Ectodermal cell (in vitro differentiated cells): ENCODE measurements at regions not wholly inside any gene's neighbourhood (a gene's known extent, or its start where the extent isn't known, plus 50 kb on each side); places are given as distances from the start of the nearest gene placed in this dataset.

Source experiments
- H3K27ac ChIP-seq: 2 replicates; pipeline ENCODE4 v1.7.0; 2013; ENCODE audit warnings: mild to moderate bottlenecking, low read depth, low read length; ENCODE audit not compliant: insufficient read depth, poor library complexity, severe bottlenecking
- H3K27me3 ChIP-seq: 2 replicates; pipeline ENCODE4 v1.7.0; 2013; ENCODE audit warnings: mild to moderate bottlenecking, low read length; ENCODE audit not compliant: insufficient read depth, control insufficient read depth, poor library complexity, severe bottlenecking
- H3K36me3 ChIP-seq: one replicate; pipeline ENCODE4 v1.7.0; 2013; ENCODE audit warnings: low read length; ENCODE audit not compliant: control insufficient read depth, insufficient read depth
- H3K4me1 ChIP-seq: one replicate; pipeline ENCODE4 v1.7.0; 2013; ENCODE audit warnings: low read length; ENCODE audit not compliant: control insufficient read depth, insufficient read depth
- H3K4me3 ChIP-seq: 2 replicates; pipeline ENCODE4 v1.7.0; 2013; ENCODE audit warnings: low read depth, low read length, control low read depth; ENCODE audit not compliant: insufficient read depth
- H3K9me3 ChIP-seq: 2 replicates; pipeline ENCODE4 v1.7.0; 2013; ENCODE audit warnings: mild to moderate bottlenecking, low read length, moderate library complexity; ENCODE audit not compliant: control insufficient read depth
- WGBS, 2 experiments: methylation state at CpG; one replicate each; pipeline ENCODE4 v1.1.7; 2013; ENCODE audit warnings: missing lambda C conversion rate in 2 of 2; 5-methylcytosine and 5-hydroxymethylcytosine counted together

- Histone ChIP-seq H3K27ac (peak overlapping the region; percentile 41), H3K4me1 (peaks cover 5% of the 10 kb centered on the region), H3K4me3 (no peak overlapping the region), H3K27me3 (no peaks in the 10 kb centered on the region), H3K36me3 (no peaks in the 10 kb centered on the region), H3K9me3 (peaks cover 2% of the 10 kb centered on the region)
- WGBS, 2 experiments = 97% methylated on average over 1 of the region's 1 CpG
Measured at GRCh38 chr5:117263231-117263630, 688.6 kb upstream of the SEMA6A start.

GRCh38 chr5:117262572-117263131, 688.0 kb upstream of the SEMA6A start:
- Histone ChIP-seq H3K27me3 (no peaks in the 10 kb centered on the region), H3K9me3 (peaks cover 2% of the 10 kb centered on the region), H3K4me3 (no peak overlapping the region), H3K27ac (peak overlapping the region; percentile 41), H3K36me3 (no peaks in the 10 kb centered on the region), H3K4me1 (peaks cover 5% of the 10 kb centered on the region)
- WGBS, 2 experiments = 45 to 52% methylated on average over 3 of the region's 4 CpGs

- Histone ChIP-seq H3K4me3 (no peak overlapping the region), H3K9me3 (peaks cover 2% of the 10 kb centered on the region), H3K36me3 (no peaks in the 10 kb centered on the region), H3K4me1 (peaks cover 5% of the 10 kb centered on the region), H3K27me3 (no peaks in the 10 kb centered on the region), H3K27ac (no peak overlapping the region)
- 61 to 70% methylated on average over 7 of the region's 7 CpGs for WGBS, 2 experiments
Measured at GRCh38 chr5:117261948-117262571, 687.4 kb upstream of the SEMA6A start.

- Histone ChIP-seq H3K27me3 (no peaks in the 10 kb centered on the region), H3K27ac (peak overlapping the region; percentile 27), H3K36me3 (no peaks in the 10 kb centered on the region), H3K9me3 (no peaks in the 10 kb centered on the region), H3K4me1 (peaks cover 7% of the 10 kb centered on the region), H3K4me3 (no peak overlapping the region)
- 93 to 96% methylated on average over 10 of the region's 10 CpGs for WGBS, 2 experiments
Measured at GRCh38 chr5:117255211-117256027, 680.8 kb upstream of the SEMA6A start.

DNA sequence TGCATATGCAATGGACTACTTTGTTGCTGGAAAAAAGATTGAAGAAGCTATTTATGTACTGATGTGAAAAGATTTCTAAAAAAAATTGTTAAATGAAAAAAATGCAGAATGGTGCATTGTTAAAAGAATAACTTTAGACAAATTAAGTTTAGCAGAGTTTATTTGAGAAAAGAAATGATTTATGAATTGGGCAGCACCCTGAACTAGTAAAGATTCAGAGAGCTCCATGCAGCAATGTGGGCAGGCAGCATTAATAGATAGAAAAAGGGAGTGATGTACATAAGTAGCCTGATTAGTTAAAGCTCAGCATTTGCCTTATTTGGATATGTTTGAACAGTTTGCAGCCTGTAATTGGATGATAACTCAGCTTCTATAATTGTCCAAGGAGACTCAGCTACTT, 677.9 kb upstream of the SEMA6A start:
- Histone ChIP-seq H3K36me3 (no peaks in the 10 kb centered on the region), H3K4me1 (peaks cover 7% of the 10 kb centered on the region), H3K27me3 (no peaks in the 10 kb centered on the region), H3K9me3 (no peaks in the 10 kb centered on the region), H3K27ac (no peak overlapping the region), H3K4me3 (no peak overlapping the region)

GRCh38 chr5:117249086-117249815, 674.6 kb upstream of the SEMA6A start:
- no peaks in the 10 kb centered on the region for H3K27me3 ChIP-seq
- no peak overlapping the region for H3K4me3 ChIP-seq
- H3K36me3 ChIP-seq = no peaks in the 10 kb centered on the region
- H3K27ac ChIP-seq = no peak overlapping the region
- H3K9me3 ChIP-seq = no peaks in the 10 kb centered on the region
- WGBS, 2 experiments = 79 to 92% methylated on average over 2 to 3 of the region's 5 CpGs
- H3K4me1 ChIP-seq = peaks cover 19% of the 10 kb centered on the region

- no peaks in the 10 kb centered on the region for H3K9me3 ChIP-seq
- H3K27me3 ChIP-seq = no peaks in the 10 kb centered on the region
- no peak overlapping the region for H3K27ac ChIP-seq
- no peaks in the 10 kb centered on the region for H3K36me3 ChIP-seq
- no peak overlapping the region for H3K4me3 ChIP-seq
- peaks cover 19% of the 10 kb centered on the region for H3K4me1 ChIP-seq
Measured at GRCh38 chr5:117246424-117246823, 671.8 kb upstream of the SEMA6A start.

DNA sequence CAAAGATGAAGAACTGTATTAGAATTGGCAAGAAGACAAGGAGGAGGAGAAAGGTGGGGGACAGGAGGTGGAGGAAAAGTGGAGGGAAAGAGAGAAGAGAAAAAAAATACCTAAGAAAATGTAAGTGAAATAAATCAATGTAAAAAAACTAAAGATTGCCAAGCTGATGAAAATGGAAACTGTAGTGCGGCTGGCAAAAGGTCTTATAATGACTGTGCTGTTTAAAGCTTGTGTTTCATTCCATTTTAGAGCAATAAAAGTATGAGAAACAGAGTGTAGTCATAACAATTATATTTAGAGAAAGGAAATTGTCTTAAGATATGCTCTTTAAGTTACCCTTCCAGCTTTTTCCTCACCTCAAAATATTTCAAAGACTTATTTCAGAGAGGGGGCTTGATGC, 670.5 kb upstream of the SEMA6A start:
- Histone ChIP-seq H3K27me3 (no peaks in the 10 kb centered on the region), H3K4me3 (no peak overlapping the region), H3K4me1 (peaks cover 19% of the 10 kb centered on the region), H3K27ac (no peak overlapping the region), H3K36me3 (no peaks in the 10 kb centered on the region), H3K9me3 (no peaks in the 10 kb centered on the region)
- WGBS, 2 experiments = 86 to 100% methylated on average over 1 of the region's 1 CpG

GRCh38 chr5:117242028-117242427, 667.4 kb upstream of the SEMA6A start:
- Histone ChIP-seq H3K4me3 (no peak overlapping the region), H3K4me1 (peaks cover 18% of the 10 kb centered on the region), H3K27ac (no peak overlapping the region), H3K36me3 (no peaks in the 10 kb centered on the region), H3K27me3 (no peaks in the 10 kb centered on the region), H3K9me3 (no peaks in the 10 kb centered on the region)
- WGBS, 2 experiments = 77 to 89% methylated on average over 2 of the region's 2 CpGs

DNA sequence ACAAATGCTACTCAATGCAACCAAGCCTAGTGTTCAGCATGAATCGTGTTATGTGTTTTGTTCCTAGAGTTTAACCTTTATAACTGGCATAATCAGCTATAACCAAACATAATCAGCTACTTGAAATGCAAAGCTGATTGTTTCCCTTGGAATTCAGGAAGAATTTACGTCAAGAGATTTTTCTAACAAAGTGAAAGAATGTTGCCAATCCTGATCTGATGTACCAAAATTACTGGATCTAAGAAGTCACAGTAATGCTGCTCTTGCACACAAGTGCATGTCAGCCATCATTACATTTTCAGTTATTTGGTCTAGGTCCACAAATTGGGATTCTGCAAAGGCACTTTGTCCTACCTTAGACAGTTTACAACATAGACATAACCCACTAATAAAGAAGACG, 662.3 kb upstream of the SEMA6A start:
- Histone ChIP-seq H3K36me3 (no peaks in the 10 kb centered on the region), H3K27ac (no peak overlapping the region), H3K9me3 (no peaks in the 10 kb centered on the region), H3K4me3 (no peak overlapping the region), H3K27me3 (no peaks in the 10 kb centered on the region), H3K4me1 (no peaks in the 10 kb centered on the region)
- 97% methylated on average over 2 of the region's 3 CpGs for WGBS, 2 experiments
